CMK (cell line): ENCODE measurements at regions not wholly inside any gene's neighbourhood (a gene's known extent, or its start where the extent isn't known, plus 50 kb on each side); places are given as distances from the start of the nearest gene placed in this dataset.

ENCODE experiments used
- DNase-seq: peaks from one replicate; pipeline ENCODE4 v3.0.0-alpha.2; 2010; ENCODE audit warnings: low read depth

GRCh38 chr13:105607426-105607825 lies 928.0 kb downstream of the EFNB2 start:
- no peak for DNase-seq

GRCh38 chr13:105607016-105607415 lies 928.4 kb downstream of the EFNB2 start:
- no peak for DNase-seq

GRCh38 chr13:105602956-105603670 lies 932.3 kb downstream of the EFNB2 start:
- DNase-seq: no peak

GRCh38 chr13:105599477-105600037 lies 935.9 kb downstream of the EFNB2 start:
- no peak for DNase-seq

GRCh38 chr13:105598529-105598928 lies 936.9 kb downstream of the EFNB2 start:
- no peak for DNase-seq

GRCh38 chr13:105597573-105597972 lies 937.9 kb downstream of the EFNB2 start:
- DNase-seq: no peak

- no peak for DNase-seq
These were observed 940.0 kb downstream of the EFNB2 start for GRCh38 chr13:105595471-105595870.

- no peak for DNase-seq
These were observed 944.2 kb downstream of the EFNB2 start for GRCh38 chr13:105591277-105591676.

- no peak for DNase-seq
These were observed 947.7 kb downstream of the EFNB2 start for GRCh38 chr13:105587786-105588185.

GRCh38 chr13:105579821-105580710 lies 955.4 kb downstream of the EFNB2 start:
- DNase-seq: no peak

GRCh38 chr13:105573136-105573535 lies 962.3 kb downstream of the EFNB2 start:
- no peak for DNase-seq

GRCh38 chr13:105572401-105572800 lies 963.1 kb downstream of the EFNB2 start:
- no peak for DNase-seq

GRCh38 chr13:105569816-105570215 lies 965.6 kb downstream of the EFNB2 start:
- DNase-seq: no peak

- DNase-seq: no peak
These were observed 967.4 kb downstream of the EFNB2 start for GRCh38 chr13:105567951-105568525.

GRCh38 chr13:105565136-105565727 lies 970.2 kb downstream of the EFNB2 start:
- no peak for DNase-seq

- DNase-seq: no peak
These were observed 983.4 kb downstream of the EFNB2 start for GRCh38 chr13:105552078-105552477.

GRCh38 chr13:105547851-105548250 lies 987.6 kb downstream of the EFNB2 start:
- DNase-seq: no peak

- DNase-seq: no peak
These were observed 989.7 kb downstream of the EFNB2 start for GRCh38 chr13:105545811-105546210.

GRCh38 chr13:105543742-105544141 lies 991.7 kb downstream of the EFNB2 start:
- no peak for DNase-seq

- no peak for DNase-seq
These were observed 993.9 kb downstream of the EFNB2 start for GRCh38 chr13:105541565-105541964.

GRCh38 chr13:105538346-105538745 lies 997.1 kb downstream of the EFNB2 start:
- DNase-seq: no peak

GRCh38 chr13:105537113-105537512 lies 998.3 kb downstream of the EFNB2 start:
- DNase-seq: no peak
